Hepatocyte (in vitro differentiated cells): ENCODE measurements at regions not wholly inside any gene's neighbourhood (a gene's known extent, or its start where the extent isn't known, plus 50 kb on each side); places are given as distances from the start of the nearest gene placed in this dataset.

ENCODE experiments used
- EZH2 ChIP-seq: fragments of 200-600 bp; sonication (generic); IDR thresholded peaks from 2 replicates; pipeline ENCODE4 v1.6.1; 2016; ENCODE audit warnings: antibody characterized with exemption, mild to moderate bottlenecking, borderline replicate concordance
- TF ChIP-seq, protein P1 (sequence below): fragments of 200-600 bp; sonication (generic); IDR thresholded peaks from 2 replicates; pipeline ENCODE4 v1.5.1; 2016; ENCODE audit warnings: antibody characterized with exemption, mild to moderate bottlenecking; ENCODE audit not compliant: poor library complexity

DNA sequence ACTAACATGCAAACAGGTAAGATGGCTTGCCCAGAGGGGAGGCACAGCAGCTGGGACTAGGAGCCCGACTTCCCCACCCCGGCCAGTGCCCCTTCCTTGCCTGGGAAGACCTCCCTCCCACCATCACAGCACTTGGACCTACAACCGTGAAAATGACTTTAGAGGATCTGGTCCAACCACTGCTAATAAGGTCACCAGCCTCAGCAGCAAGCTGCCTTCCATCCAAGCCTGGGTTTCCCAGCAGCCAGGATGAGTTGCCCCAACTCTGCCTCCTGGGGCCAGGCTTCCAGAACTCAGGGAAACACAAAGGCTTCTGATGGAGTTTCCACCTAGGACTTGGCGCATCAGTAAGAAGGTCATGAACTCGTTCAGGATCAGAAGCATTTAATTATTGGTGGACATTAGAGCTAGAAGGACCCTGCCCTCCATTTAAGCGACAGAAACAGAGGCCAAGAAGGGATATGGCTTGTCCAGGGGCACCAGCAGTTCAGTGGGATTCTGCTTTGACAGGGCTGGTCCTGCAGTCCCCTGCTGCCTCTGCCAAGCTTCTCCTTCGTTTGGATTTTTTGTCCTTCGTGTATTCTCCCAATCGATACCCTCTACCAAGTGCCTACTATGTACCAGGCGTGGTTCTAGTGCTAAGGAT lies 403.0 kb upstream of the ID2 start:
- TF ChIP-seq, protein P1, sequence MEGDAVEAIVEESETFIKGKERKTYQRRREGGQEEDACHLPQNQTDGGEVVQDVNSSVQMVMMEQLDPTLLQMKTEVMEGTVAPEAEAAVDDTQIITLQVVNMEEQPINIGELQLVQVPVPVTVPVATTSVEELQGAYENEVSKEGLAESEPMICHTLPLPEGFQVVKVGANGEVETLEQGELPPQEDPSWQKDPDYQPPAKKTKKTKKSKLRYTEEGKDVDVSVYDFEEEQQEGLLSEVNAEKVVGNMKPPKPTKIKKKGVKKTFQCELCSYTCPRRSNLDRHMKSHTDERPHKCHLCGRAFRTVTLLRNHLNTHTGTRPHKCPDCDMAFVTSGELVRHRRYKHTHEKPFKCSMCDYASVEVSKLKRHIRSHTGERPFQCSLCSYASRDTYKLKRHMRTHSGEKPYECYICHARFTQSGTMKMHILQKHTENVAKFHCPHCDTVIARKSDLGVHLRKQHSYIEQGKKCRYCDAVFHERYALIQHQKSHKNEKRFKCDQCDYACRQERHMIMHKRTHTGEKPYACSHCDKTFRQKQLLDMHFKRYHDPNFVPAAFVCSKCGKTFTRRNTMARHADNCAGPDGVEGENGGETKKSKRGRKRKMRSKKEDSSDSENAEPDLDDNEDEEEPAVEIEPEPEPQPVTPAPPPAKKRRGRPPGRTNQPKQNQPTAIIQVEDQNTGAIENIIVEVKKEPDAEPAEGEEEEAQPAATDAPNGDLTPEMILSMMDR: no peak
- TF ChIP-seq EZH2: no peak
